A673 (cell line): ENCODE measurements at regions not wholly inside any gene's neighbourhood (a gene's known extent, or its start where the extent isn't known, plus 50 kb on each side); places are given as distances from the start of the nearest gene placed in this dataset.

Experiments
- BruUV-seq: library from RNA; stranded (reverse); fragments of 400-500 nt; replicated peaks from 2 replicates; lab custom pipeline; 2021; lab: Mats Ljungman, UMichigan
- CTCF ChIA-PET: fragments of 300-600 bp; sonication (Branson Sonifier 250); formaldehyde crosslinking; loops from one replicate; lab custom pipeline; 2022; ENCODE audit warnings: antibody characterized with exemption; lab: Charles Lee
- POLR2A ChIA-PET: fragments of 300-600 bp; sonication (Branson Sonifier 250); formaldehyde crosslinking; loops from one replicate; lab custom pipeline; 2022; ENCODE audit warnings: antibody characterized with exemption; ENCODE audit not compliant: low non-redundant PET; lab: Charles Lee
- DNase-seq: peaks from one replicate; pipeline ENCODE4 v3.0.0-alpha.2; 2015; ENCODE audit warnings: low spot score
- H3K27ac ChIP-seq: fragments of 200-600 bp; sonication (generic); 2 replicates; pipeline ENCODE4 v1.5.1; 2016; ENCODE audit warnings: mixed run types, low read depth, mild to moderate bottlenecking, mixed read lengths, antibody characterized with exemption, low read length; ENCODE audit not compliant: poor library complexity, severe bottlenecking
- H3K27me3 ChIP-seq: fragments of 200-600 bp; sonication (generic); replicated peaks from 2 replicates; pipeline ENCODE4 v1.6.1; 2017; ENCODE audit warnings: mixed run types, low read depth, mild to moderate bottlenecking, mixed read lengths, antibody characterized with exemption, low read length; ENCODE audit not compliant: insufficient read depth, poor library complexity
- H3K36me3 ChIP-seq: fragments of 200-600 bp; sonication (generic); 2 replicates; pipeline ENCODE4 v1.6.1; 2016; ENCODE audit warnings: mixed run types, mild to moderate bottlenecking, mixed read lengths, antibody characterized with exemption, low read length; ENCODE audit not compliant: insufficient read depth, poor library complexity, severe bottlenecking
- H3K4me1 ChIP-seq: fragments of 200-600 bp; sonication (generic); 2 replicates; pipeline ENCODE4 v1.6.1; 2017; ENCODE audit warnings: mixed run types, mild to moderate bottlenecking, mixed read lengths, antibody characterized with exemption, low read length; ENCODE audit not compliant: insufficient read depth, poor library complexity, severe bottlenecking
- H3K4me3 ChIP-seq: fragments of 200-600 bp; sonication (generic); 2 replicates; pipeline ENCODE4 v1.5.1; 2016; ENCODE audit warnings: low read depth, mixed run types, mild to moderate bottlenecking, mixed read lengths, low read length; ENCODE audit not compliant: poor library complexity, severe bottlenecking
- H3K9me3 ChIP-seq: fragments of 200-600 bp; sonication (generic); 2 replicates; pipeline ENCODE4 v1.6.1; 2016; ENCODE audit warnings: mixed run types, low read depth, mild to moderate bottlenecking, mixed read lengths, antibody characterized with exemption, low read length; ENCODE audit not compliant: poor library complexity, severe bottlenecking
- CTCF ChIP-seq: fragments of 300-800, 200-600 bp; sonication (generic); conservative IDR thresholded peaks from 2 replicates; pipeline ENCODE4 v1.5.1; 2017; ENCODE audit warnings: low read depth, mild to moderate bottlenecking, antibody characterized with exemption, low read length, moderate library complexity, mixed read lengths
- EZH2 ChIP-seq: fragments of 200-600 bp; sonication (generic); IDR thresholded peaks from 2 replicates; pipeline ENCODE4 v1.6.1; 2017; ENCODE audit warnings: borderline replicate concordance, low read depth, mild to moderate bottlenecking, mixed read lengths, antibody characterized with exemption, low read length; ENCODE audit not compliant: poor library complexity, severe bottlenecking
- intact Hi-C: fragments of 100-400 bp; cut with micrococcal nuclease; formaldehyde crosslinking; loops from one replicate; pipeline ENCODE4 v1.10.0; 2022; ENCODE audit not compliant: unreplicated experiment

GRCh38 chr6:71512256-71512655 is 223.6 kb downstream of the OGFRL1 start:
- DNase-seq, result no peak
- BruUV-seq, result no TSS peak
- H3K27ac ChIP-seq, result no peak overlapping the region
- POLR2A ChIA-PET, result no interaction called here
- no peaks in the 10 kb centered on the region for H3K9me3 ChIP-seq
- intact Hi-C loops, result loop anchor here (5.0 kb wide), 1 partner anchor 320 kb away; no protein-coding TSS in a partner anchor
- no peak overlapping the region for H3K4me3 ChIP-seq
- H3K4me1 ChIP-seq, result no peaks in the 10 kb centered on the region
- TF ChIP-seq CTCF (no peak), EZH2 (no peak)
- CTCF ChIA-PET, result no interaction called here
- H3K36me3 ChIP-seq, result no peaks in the 10 kb centered on the region
- H3K27me3 ChIP-seq, result no peaks in the 10 kb centered on the region

GRCh38 chr6:71513036-71513435 is 224.4 kb downstream of the OGFRL1 start:
- Histone ChIP-seq H3K4me1 (no peaks in the 10 kb centered on the region), H3K27ac (no peak overlapping the region), H3K36me3 (no peaks in the 10 kb centered on the region), H3K9me3 (no peaks in the 10 kb centered on the region), H3K4me3 (no peak overlapping the region), H3K27me3 (no peaks in the 10 kb centered on the region)
- intact Hi-C loops, result loop anchor here (5.0 kb wide), 1 partner anchor 321 kb away; no protein-coding TSS in a partner anchor
- no peak for DNase-seq
- CTCF ChIA-PET, result no interaction called here
- TF ChIP-seq CTCF, result no peak
- TF ChIP-seq EZH2, result no peak
- BruUV-seq, result no TSS peak
- POLR2A ChIA-PET, result no interaction called here

- intact Hi-C loops, result no loop called here
- CTCF ChIA-PET, result no interaction called here
- Histone ChIP-seq H3K4me3 (no peak overlapping the region), H3K27ac (no peak overlapping the region), H3K27me3 (no peaks in the 10 kb centered on the region), H3K4me1 (no peaks in the 10 kb centered on the region), H3K9me3 (no peaks in the 10 kb centered on the region), H3K36me3 (no peaks in the 10 kb centered on the region)
- POLR2A ChIA-PET, result no interaction called here
- no peak for DNase-seq
- BruUV-seq, result no TSS peak
- TF ChIP-seq EZH2, result no peak
These were observed 234.9 kb downstream of the OGFRL1 start for GRCh38 chr6:71523548-71523947.

GRCh38 chr6:71524201-71524600 is 235.6 kb downstream of the OGFRL1 start:
- DNase-seq, result no peak
- intact Hi-C loops, result no loop called here
- no peak for TF ChIP-seq EZH2
- TF ChIP-seq CTCF, result no peak
- Histone ChIP-seq H3K27me3 (no peaks in the 10 kb centered on the region), H3K36me3 (no peaks in the 10 kb centered on the region), H3K9me3 (no peaks in the 10 kb centered on the region), H3K4me1 (no peaks in the 10 kb centered on the region), H3K27ac (no peak overlapping the region), H3K4me3 (no peak overlapping the region)
- no TSS peak for BruUV-seq
- POLR2A ChIA-PET, result no interaction called here
- CTCF ChIA-PET, result no interaction called here
